ENCODE measurements at regions not wholly inside any gene's neighbourhood (a gene's known extent, or its start where the extent isn't known, plus 50 kb on each side); places are given as distances from the start of the nearest gene placed in this dataset.

- WGBS = 77% methylated on average over 5 of the region's 5 CpGs
- no peak overlapping the region for H3K4me3 ChIP-seq (ENCODE audit: low read depth in 1 of 3, low read length in 3 of 3)
- TF ChIP-seq ATF3 (IDR thresholded peaks at IDR 0.05) (no peak), REST (IDR thresholded peaks at IDR 0.05) (no peak), HNF4G (IDR thresholded peaks at IDR 0.05) (no peak), RAD21 (IDR thresholded peaks at IDR 0.05) (no peak), MAX (IDR thresholded peaks at IDR 0.05) (no peak), CTCF (IDR thresholded peaks at IDR 0.05; ENCODE audit: low read depth, low read length, missing input control) (no peak), SP1 (IDR thresholded peaks at IDR 0.05) (no peak), TAF1 (conservative IDR thresholded peaks at IDR 0.05) (no peak), FOXA2 (IDR thresholded peaks at IDR 0.05) (no peak), HNF4A (conservative IDR thresholded peaks at IDR 0.05) (no peak), ZBTB33 (IDR thresholded peaks at IDR 0.05) (no peak), FOXA1 (IDR thresholded peaks at IDR 0.05) (no peak), NR2F2 (IDR thresholded peaks at IDR 0.05) (no peak), JUND (IDR thresholded peaks at IDR 0.05) (no peak), GABPA (IDR thresholded peaks at IDR 0.05 in 1 of 2, conservative IDR thresholded peaks at IDR 0.05 in 1 of 2) (no peak), RXRA (IDR thresholded peaks at IDR 0.05) (no peak), EGR1 (IDR thresholded peaks at IDR 0.05; ENCODE audit: low read depth in 2 of 2) (no peak), YY1 (IDR thresholded peaks at IDR 0.05) (no peak)
Observed at GRCh38 chr20:12786276-12786675, 222.5 kb upstream of the SPTLC3 start.

More at GRCh38 chr20:12786276-12786675, 222.5 kb upstream of the SPTLC3 start:
- Histone ChIP-seq H3K4me1 (ENCODE audit: control insufficient read depth in 4 of 4, insufficient read depth in 4 of 4, low read length in 3 of 4) (no peaks in the 10 kb centered on the region), H3K27ac (ENCODE audit: low read depth in 1 of 2, low read length in 2 of 2) (no peak overlapping the region), H3K27me3 (ENCODE audit: control insufficient read depth in 4 of 4, insufficient read depth in 4 of 4, low read length in 3 of 4) (peaks cover 0 to 3% (median 0%) of the 10 kb centered on the region in 4 donors), H3K36me3 (ENCODE audit: control insufficient read depth in 4 of 4, insufficient read depth in 3 of 4, low read depth in 1 of 4, low read length in 3 of 4) (no peaks in the 10 kb centered on the region), H3K9ac (ENCODE audit: low read depth in 1 of 2, low read length in 2 of 2) (no peak overlapping the region), H3K9me3 (ENCODE audit: control insufficient read depth in 4 of 4, low read length in 3 of 4) (no peaks in the 10 kb centered on the region)
- no peak for DNase-seq (ENCODE audit: low spot score)
